ENCODE measurements at regions not wholly inside any gene's neighbourhood (a gene's known extent, or its start where the extent isn't known, plus 50 kb on each side); places are given as distances from the start of the nearest gene placed in this dataset.

- DNase-seq (ENCODE audit: low read depth) = no peak
These were observed 736.6 kb downstream of the DHX35 start for GRCh38 chr20:39698752-39699151.

DNA sequence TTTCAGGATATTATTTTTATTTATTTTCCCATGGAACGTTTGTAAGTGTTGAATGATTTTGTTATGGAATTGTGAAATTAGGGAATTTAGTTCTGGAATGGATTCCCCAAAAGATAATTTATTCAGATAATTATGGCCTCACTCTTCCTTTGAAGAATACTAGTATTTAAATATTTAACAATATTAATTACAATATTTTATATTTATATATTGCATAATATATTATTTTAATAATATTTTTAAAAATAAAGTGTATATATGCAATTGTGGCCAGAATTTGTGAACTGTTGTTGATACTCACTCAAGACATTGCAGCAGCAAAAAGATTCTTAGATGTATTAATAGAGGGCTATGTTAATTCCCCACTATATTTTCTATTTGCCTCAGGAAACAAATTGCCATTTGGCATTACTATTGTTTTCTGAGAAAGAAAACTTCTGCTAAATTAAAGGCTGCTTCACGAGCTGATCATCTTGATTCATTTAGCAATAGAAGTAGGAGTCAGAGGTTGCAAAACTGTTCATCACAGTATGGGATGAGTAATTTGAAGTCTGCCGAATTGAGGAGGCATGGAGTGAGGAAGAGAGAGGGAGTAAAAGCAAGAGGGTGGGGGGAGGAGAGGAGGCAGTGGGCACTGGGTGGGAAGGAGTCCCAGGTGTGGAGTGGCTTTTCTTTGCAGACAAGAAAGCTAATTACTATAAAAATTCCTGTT is 729.2 kb downstream of the DHX35 start:
- no peak for DNase-seq (ENCODE audit: low read depth)

DNA sequence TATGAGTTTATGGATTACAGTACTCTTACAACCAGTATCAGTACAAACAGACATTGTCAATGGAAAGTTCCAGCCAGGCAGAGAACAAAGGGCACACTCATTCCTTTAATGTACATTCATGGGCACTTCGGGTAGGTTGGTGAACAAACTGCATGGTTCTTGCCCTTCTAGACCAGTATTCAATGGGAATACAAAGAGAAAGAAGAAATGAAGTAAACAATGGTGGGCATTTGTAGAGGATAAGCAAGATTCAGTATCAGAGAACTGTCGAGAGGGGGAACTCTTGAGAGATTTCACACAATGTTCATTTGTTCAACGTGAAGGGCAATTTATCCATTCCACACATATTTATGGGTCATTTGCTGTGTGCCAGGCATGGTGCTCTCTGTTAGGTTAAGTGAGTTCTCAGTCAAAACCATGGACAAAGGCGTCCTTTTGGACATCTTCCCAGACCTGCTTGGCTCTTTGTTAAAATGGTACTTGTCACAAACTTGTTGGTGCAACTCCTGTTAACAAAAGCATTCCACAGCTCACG is 714.8 kb downstream of the DHX35 start:
- DNase-seq (ENCODE audit: low read depth) = no peak

- DNase-seq (ENCODE audit: low read depth) = no peak
These were observed 714.1 kb downstream of the DHX35 start for GRCh38 chr20:39676241-39676640.

- no peak for DNase-seq (ENCODE audit: low read depth)
These were observed 712.7 kb downstream of the DHX35 start for GRCh38 chr20:39674842-39675241.

DNA sequence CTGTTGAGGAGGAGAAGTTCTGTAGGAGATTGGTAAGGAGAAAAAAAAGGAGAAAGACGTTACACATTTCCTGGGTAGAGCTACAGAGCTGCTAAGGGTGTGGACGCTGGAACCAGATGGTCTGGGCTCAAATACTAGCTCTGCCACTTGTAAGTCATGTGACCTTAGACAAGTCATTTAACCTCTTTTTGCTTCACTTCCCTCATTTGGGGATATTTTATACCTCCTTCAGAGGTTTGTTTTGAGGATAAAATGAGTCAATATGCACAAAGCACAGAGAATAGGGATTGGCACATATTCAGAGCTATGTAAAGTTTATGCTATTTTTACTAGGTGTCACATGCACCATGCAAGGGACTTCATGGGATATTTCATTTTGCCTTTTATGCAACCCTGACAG is 708.8 kb downstream of the DHX35 start:
- no peak for DNase-seq (ENCODE audit: low read depth)

DNA sequence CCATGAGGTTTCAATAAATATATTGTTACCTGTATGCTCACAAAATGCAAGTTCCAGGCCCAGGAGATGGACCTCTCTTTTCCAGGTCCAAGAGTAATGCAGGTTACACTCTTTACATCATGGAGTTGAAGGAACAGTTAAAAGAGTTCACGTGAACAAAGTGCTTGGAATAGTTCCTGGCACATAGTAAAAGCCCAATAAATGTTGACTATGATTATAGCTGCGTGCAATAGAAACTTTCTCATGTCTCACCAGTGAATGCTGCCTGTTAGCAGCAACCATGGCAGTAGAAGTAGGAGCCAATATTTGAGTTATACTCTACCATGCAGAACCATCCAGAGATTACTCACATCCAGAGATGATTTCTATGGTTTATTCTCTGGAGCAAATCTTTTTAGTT is 707.5 kb downstream of the DHX35 start:
- no peak for DNase-seq (ENCODE audit: low read depth)

DNA sequence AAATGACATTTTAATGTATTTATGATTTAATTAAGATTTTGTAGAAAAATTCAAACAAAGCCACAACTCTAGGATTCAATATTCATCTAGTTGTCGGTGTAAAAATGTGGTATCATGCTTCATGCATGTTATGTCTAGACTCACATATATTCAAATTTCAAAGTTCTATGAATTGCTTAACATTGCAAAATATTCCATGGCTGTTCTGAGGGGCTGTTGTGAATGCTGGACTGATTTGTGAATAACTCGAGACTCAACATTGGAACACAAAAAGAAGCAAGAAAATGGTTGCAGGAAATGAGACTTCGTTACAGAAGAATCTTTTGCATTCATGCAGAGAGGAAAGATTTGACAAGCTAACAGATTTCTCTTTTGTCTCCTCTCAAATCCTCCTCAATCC is 705.9 kb downstream of the DHX35 start:
- DNase-seq (ENCODE audit: low read depth) = no peak

DNA sequence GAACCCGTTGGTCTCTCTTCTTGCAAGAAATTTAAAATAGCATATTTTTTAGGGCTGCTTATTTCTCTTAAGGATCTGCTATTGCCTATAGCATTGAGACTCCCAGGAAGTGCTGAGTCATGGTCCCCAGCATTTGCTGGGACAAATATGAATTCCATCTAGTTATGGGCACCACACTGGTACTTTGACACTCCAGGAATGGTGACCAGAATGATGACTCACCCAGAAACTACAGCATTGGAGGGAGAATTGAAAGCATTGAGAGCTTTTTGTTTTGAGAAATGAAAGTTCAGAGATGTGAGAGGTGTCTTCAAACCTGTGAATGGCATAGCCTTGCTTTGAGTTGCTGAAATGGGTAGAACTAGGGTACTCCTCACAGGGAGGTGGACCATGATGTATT is 699.7 kb downstream of the DHX35 start:
- DNase-seq (ENCODE audit: low read depth) = no peak

- no peak for DNase-seq (ENCODE audit: low read depth)
These were observed 698.8 kb downstream of the DHX35 start for GRCh38 chr20:39660965-39661364.

DNA sequence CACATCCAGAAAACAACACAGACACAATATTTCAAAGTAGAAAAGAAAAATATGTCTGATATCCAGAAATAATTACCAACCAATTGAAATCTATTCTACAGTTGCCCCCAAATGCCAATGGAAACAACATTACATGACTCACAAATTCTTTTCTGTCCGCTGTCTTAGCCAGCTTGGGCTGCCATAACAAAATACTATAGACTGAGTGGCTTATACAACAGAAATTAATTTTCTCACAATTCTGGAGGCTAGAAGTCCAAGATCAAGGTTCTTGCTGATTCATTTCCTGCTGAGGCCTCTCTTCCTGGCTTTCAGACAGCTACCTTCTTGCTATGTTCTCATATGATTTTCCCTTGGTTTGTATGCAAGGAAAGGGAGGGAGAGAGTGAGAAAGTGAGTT is 698.1 kb downstream of the DHX35 start:
- DNase-seq (ENCODE audit: low read depth) = no peak

GRCh38 chr20:39658662-39659409 is 696.7 kb downstream of the DHX35 start:
- DNase-seq (ENCODE audit: low read depth) = no peak

GRCh38 chr20:39654171-39654570 is 692.0 kb downstream of the DHX35 start:
- DNase-seq (ENCODE audit: low read depth) = no peak

DNA sequence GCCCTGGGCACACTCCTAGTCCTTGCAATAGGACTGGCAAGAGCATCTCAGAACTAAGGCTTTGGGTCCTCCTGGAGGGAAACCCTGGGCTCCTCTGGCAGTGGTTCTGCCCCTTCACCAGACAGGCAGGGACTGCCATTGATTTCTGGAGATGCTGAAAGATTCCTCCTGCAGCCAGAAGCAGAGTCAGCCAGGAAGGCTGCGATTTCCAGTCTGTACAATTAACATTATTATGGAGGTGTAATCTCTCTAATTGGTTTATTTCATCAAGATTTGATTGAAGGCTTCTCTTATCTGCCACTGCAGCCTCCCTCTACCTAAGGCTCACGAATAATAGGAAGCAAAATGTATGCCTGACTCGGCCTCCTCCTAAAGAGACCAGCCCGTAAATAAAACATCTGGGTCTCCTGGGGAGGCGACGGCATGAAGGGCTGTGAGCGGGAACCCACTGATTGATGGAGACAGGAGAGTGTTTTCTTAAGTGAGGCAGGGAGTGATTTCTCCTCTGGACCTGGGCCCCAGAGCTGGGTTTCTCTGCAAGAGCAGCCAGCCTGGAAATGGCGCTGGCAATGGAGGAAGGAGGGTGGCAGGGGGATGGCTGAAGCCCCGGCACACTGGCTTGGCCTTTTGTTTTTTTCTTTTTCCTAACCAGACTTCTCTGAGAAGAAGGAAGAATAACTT is 689.6 kb downstream of the DHX35 start:
- DNase-seq (ENCODE audit: low read depth) = no peak

DNA sequence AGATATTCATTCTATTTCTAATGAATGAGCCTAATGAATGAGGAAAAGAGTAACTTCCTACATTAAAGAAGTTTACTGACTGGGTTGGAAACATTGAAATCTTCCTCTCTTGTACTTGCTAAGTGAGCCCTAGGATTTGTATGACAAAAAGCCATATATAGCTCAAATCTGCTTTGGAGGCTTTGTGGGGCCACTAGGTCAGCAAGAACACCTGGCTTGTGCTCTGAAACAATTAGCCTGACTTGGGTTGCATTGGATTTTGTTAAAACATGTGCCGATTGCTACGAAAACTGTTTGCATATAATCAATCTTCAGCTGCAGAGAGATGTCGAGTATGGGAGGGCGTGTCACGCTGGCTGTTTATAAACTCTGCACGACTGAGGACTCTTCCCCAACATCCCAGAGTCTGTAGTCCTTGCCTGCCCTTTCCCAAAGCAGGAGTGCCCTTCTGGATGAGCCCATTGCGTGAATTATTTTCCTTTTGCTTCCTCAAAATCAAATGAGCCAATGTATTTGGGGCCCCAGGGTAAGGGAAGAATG is 684.8 kb downstream of the DHX35 start:
- no peak for DNase-seq (ENCODE audit: low read depth)

DNA sequence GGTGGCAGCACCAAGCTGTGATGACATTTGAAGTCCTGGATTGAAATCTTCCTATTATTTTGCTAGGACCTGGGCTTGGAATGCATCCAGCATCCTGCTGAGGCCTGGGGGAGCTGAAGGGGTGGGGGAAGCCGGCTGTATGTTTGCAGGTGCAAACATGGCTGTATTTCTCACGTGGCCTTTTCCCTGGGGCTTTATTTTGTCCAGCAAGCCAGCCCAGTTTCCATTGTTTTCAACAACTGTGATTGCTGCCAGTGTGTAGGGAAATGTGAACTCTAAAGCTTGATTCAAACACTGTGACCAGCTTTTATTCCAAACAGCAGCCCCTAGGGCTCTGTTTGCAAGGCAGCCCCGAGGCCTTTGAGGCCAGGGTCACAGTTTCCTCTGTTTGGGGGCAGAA is 683.0 kb downstream of the DHX35 start:
- no peak for DNase-seq (ENCODE audit: low read depth)

GRCh38 chr20:39643292-39643691 is 681.1 kb downstream of the DHX35 start:
- DNase-seq (ENCODE audit: low read depth) = no peak

GRCh38 chr20:39641423-39641822 is 679.3 kb downstream of the DHX35 start:
- DNase-seq (ENCODE audit: low read depth) = no peak

GRCh38 chr20:39640147-39640546 is 678.0 kb downstream of the DHX35 start:
- no peak for DNase-seq (ENCODE audit: low read depth)

- no peak for DNase-seq (ENCODE audit: low read depth)
These were observed 676.6 kb downstream of the DHX35 start for GRCh38 chr20:39638731-39639130.

- DNase-seq (ENCODE audit: low read depth) = no peak
These were observed 671.5 kb downstream of the DHX35 start for GRCh38 chr20:39633689-39634088.

- no peak for DNase-seq (ENCODE audit: low read depth)
These were observed 670.6 kb downstream of the DHX35 start for GRCh38 chr20:39632757-39633156.

DNA sequence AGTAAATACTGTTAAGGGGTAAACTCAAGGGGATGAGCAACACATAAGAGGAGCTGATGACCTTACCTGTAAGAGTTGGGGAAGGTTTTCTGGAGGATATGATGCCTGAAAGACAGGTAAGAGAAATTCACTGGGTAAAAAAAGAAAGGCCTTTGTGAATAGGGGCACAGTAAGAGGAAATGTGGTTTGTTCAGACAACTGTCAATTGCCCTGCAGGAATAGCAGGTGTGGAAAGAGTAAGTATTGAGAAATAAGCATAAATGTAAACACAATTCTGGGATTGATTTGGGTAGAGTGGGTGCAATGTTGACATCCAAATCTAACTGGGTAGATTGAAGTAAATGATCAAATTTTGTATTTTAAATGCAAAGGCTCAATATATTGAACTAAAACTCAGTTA is 670.0 kb downstream of the DHX35 start:
- DNase-seq (ENCODE audit: low read depth) = no peak

All from activated T-helper 1 cell treated with Interleukin-2 at 50 U/mL for 16 hours (primary cell).